ENCODE measurements at regions not wholly inside any gene's neighbourhood (a gene's known extent, or its start where the extent isn't known, plus 50 kb on each side); places are given as distances from the start of the nearest gene placed in this dataset.
A peak's percentile ranks its signal among the peaks of the same experiment; 100 is the strongest.

- no peak for TF ChIP-seq CTCF (IDR thresholded peaks at IDR 0.05; ENCODE audit: insufficient read depth, low read depth, low read length)
- peak; percentile 3 for DNase-seq (ENCODE audit: low read depth)
- no peak overlapping the region for H3K4me3 ChIP-seq (ENCODE audit: low read depth, low read length)
Measured at GRCh38 chr10:108849186-108849585, 1074.1 kb downstream of the XPNPEP1 start.

GRCh38 chr10:108848046-108848445, 1075.3 kb downstream of the XPNPEP1 start:
- no peak overlapping the region for H3K4me3 ChIP-seq (ENCODE audit: low read depth, low read length)
- DNase-seq (ENCODE audit: low read depth) = no peak
- no peak for TF ChIP-seq CTCF (IDR thresholded peaks at IDR 0.05; ENCODE audit: insufficient read depth, low read depth, low read length)

GRCh38 chr10:108840944-108841343, 1082.4 kb downstream of the XPNPEP1 start:
- no peak for DNase-seq (ENCODE audit: low read depth)
- H3K4me3 ChIP-seq (ENCODE audit: low read depth, low read length) = no peak overlapping the region

GRCh38 chr10:108836362-108836761, 1086.9 kb downstream of the XPNPEP1 start:
- TF ChIP-seq CTCF (IDR thresholded peaks at IDR 0.05; ENCODE audit: insufficient read depth, low read depth, low read length) = no peak
- DNase-seq (ENCODE audit: low read depth) = no peak
- no peak overlapping the region for H3K4me3 ChIP-seq (ENCODE audit: low read depth, low read length)

More at GRCh38 chr10:108840944-108841343, 1082.4 kb downstream of the XPNPEP1 start:
- no peak for TF ChIP-seq CTCF (IDR thresholded peaks at IDR 0.05; ENCODE audit: insufficient read depth, low read depth, low read length)

- H3K4me3 ChIP-seq (ENCODE audit: low read depth, low read length) = no peak overlapping the region
- no peak for TF ChIP-seq CTCF (IDR thresholded peaks at IDR 0.05; ENCODE audit: insufficient read depth, low read depth, low read length)
- DNase-seq (ENCODE audit: low read depth) = no peak
Measured at GRCh38 chr10:108822026-108822425, 1101.3 kb downstream of the XPNPEP1 start.

GRCh38 chr10:108819302-108819701, 1104.0 kb downstream of the XPNPEP1 start:
- no peak overlapping the region for H3K4me3 ChIP-seq (ENCODE audit: low read depth, low read length)
- no peak for TF ChIP-seq CTCF (IDR thresholded peaks at IDR 0.05; ENCODE audit: insufficient read depth, low read depth, low read length)
- DNase-seq (ENCODE audit: low read depth) = no peak

GRCh38 chr10:108817584-108817983, 1105.7 kb downstream of the XPNPEP1 start:
- no peak overlapping the region for H3K4me3 ChIP-seq (ENCODE audit: low read depth, low read length)
- no peak for DNase-seq (ENCODE audit: low read depth)
- TF ChIP-seq CTCF (IDR thresholded peaks at IDR 0.05; ENCODE audit: insufficient read depth, low read depth, low read length) = no peak

All from fibroblast of villous mesenchyme (primary cell).